Endodermal cell (in vitro differentiated cells): ENCODE measurements at regions not wholly inside any gene's neighbourhood (a gene's known extent, or its start where the extent isn't known, plus 50 kb on each side); places are given as distances from the start of the nearest gene placed in this dataset.

Source experiments
- DNase-seq: peaks from one replicate; pipeline ENCODE4 v3.0.0-alpha.2; 2017
- H3K27ac ChIP-seq: 2 replicates; pipeline ENCODE4 v1.5.1; 2013; ENCODE audit warnings: mild to moderate bottlenecking, low read depth, low read length, moderate library complexity
- H3K27me3 ChIP-seq: 2 replicates; pipeline ENCODE4 v1.6.1; 2013; ENCODE audit warnings: mild to moderate bottlenecking, low read length, moderate library complexity; ENCODE audit not compliant: insufficient read depth, control insufficient read depth, poor library complexity, severe bottlenecking
- H3K36me3 ChIP-seq: 2 replicates; pipeline ENCODE4 v1.7.0; 2013; ENCODE audit warnings: mild to moderate bottlenecking, low read length, moderate library complexity; ENCODE audit not compliant: control insufficient read depth, insufficient read depth
- H3K4me1 ChIP-seq: one replicate; pipeline ENCODE4 v1.7.0; 2013; ENCODE audit warnings: low read length; ENCODE audit not compliant: control insufficient read depth, insufficient read depth
- H3K4me3 ChIP-seq: 2 replicates; pipeline ENCODE4 v1.5.1; 2013; ENCODE audit warnings: mild to moderate bottlenecking, low read length, moderate library complexity
- H3K9ac ChIP-seq: 2 replicates; pipeline ENCODE4 v1.6.1; 2013; ENCODE audit warnings: mild to moderate bottlenecking, low read length, moderate library complexity; ENCODE audit not compliant: poor library complexity, severe bottlenecking; ENCODE audit errors: extremely low read depth
- H3K9me3 ChIP-seq: 2 replicates; pipeline ENCODE4 v1.6.1; 2013; ENCODE audit warnings: mild to moderate bottlenecking, low read length, moderate library complexity; ENCODE audit not compliant: control insufficient read depth
- H3K27ac Mint-ChIP-seq: 2 replicates; pipeline ENCODE4 v1.8.0; 2020; ENCODE audit warnings: mixed read lengths
- H3K27me3 Mint-ChIP-seq: 2 replicates; pipeline ENCODE4 v1.8.0; 2021; ENCODE audit warnings: mild to moderate bottlenecking, mixed read lengths; ENCODE audit not compliant: insufficient read depth
- H3K36me3 Mint-ChIP-seq: 2 replicates; pipeline ENCODE4 v1.8.0; 2020; ENCODE audit warnings: low read depth, mixed read lengths
- H3K4me1 Mint-ChIP-seq: 2 replicates; pipeline ENCODE4 v1.8.0; 2020; ENCODE audit warnings: mixed read lengths
- H3K4me3 Mint-ChIP-seq: 2 replicates; pipeline ENCODE4 v1.8.0; 2020; ENCODE audit warnings: mild to moderate bottlenecking, moderate library complexity, mixed read lengths
- H3K9me3 Mint-ChIP-seq: 2 replicates; pipeline ENCODE4 v1.8.0; 2020; ENCODE audit warnings: mild to moderate bottlenecking, mixed read lengths
- CTCF ChIP-seq: fragments of 200-600 bp; sonication (generic); conservative IDR thresholded peaks from 2 replicates; pipeline ENCODE4 v1.5.0; 2021; ENCODE audit warnings: antibody characterized with exemption, mild to moderate bottlenecking
- WGBS, 2 experiments: methylation state at CpG; one replicate each; pipeline versions ENCODE4 v1.1.5 to v1.1.7; 2013; ENCODE audit warnings: missing lambda C conversion rate in 2 of 2, mixed read lengths in 1 of 2; ENCODE audit not compliant: insufficient coverage in 1 of 2, insufficient read length in 1 of 2; 5-methylcytosine and 5-hydroxymethylcytosine counted together

GRCh38 chr2:206388698-206389097, 54.6 kb upstream of the ADAM23 start:
- Mint-ChIP-seq H3K27ac (no peak overlapping the region), H3K4me3 (no peak overlapping the region), H3K4me1 (peaks cover 3% of the 10 kb centered on the region), H3K9me3 (peaks cover 21% of the 10 kb centered on the region), H3K27me3 (no peaks in the 10 kb centered on the region), H3K36me3 (no peaks in the 10 kb centered on the region)
- Histone ChIP-seq H3K4me1 (peaks cover 6% of the 10 kb centered on the region), H3K27ac (no peak overlapping the region), H3K27me3 (no peaks in the 10 kb centered on the region), H3K36me3 (no peaks in the 10 kb centered on the region), H3K9me3 (peaks cover 32% of the 10 kb centered on the region), H3K9ac (no peak overlapping the region), H3K4me3 (no peak overlapping the region)
- TF ChIP-seq CTCF, result no peak
- DNase-seq, result no peak

- WGBS, 2 experiments, result 50% methylated on average over 2 of the region's 2 CpGs; no CpG with 5 or more reads in 1 of the 2 experiments
- peaks cover 6% of the 10 kb centered on the region for H3K4me1 ChIP-seq
These were observed 54.2 kb upstream of the ADAM23 start for GRCh38 chr2:206389164-206389563.

GRCh38 chr2:206390181-206390580, 53.2 kb upstream of the ADAM23 start:
- H3K27ac Mint-ChIP-seq, result no peak overlapping the region
- DNase-seq, result no peak
- H3K4me1 Mint-ChIP-seq, result peaks cover 3% of the 10 kb centered on the region
- Histone ChIP-seq H3K4me3 (no peak overlapping the region), H3K36me3 (no peaks in the 10 kb centered on the region), H3K27ac (no peak overlapping the region), H3K27me3 (no peaks in the 10 kb centered on the region), H3K4me1 (peaks cover 6% of the 10 kb centered on the region), H3K9me3 (peaks cover 35% of the 10 kb centered on the region), H3K9ac (no peak overlapping the region)
- no peak overlapping the region for H3K4me3 Mint-ChIP-seq
- no peak for TF ChIP-seq CTCF
- WGBS, 2 experiments, result 91% methylated on average over 2 of the region's 2 CpGs; no CpG with 5 or more reads in 1 of the 2 experiments
- H3K9me3 Mint-ChIP-seq, result peaks cover 28% of the 10 kb centered on the region
- H3K36me3 Mint-ChIP-seq, result peaks cover 4% of the 10 kb centered on the region
- no peaks in the 10 kb centered on the region for H3K27me3 Mint-ChIP-seq

More at GRCh38 chr2:206389164-206389563, 54.2 kb upstream of the ADAM23 start:
- Histone ChIP-seq H3K9me3 (peaks cover 32% of the 10 kb centered on the region), H3K27me3 (no peaks in the 10 kb centered on the region), H3K4me3 (no peak overlapping the region), H3K9ac (no peak overlapping the region), H3K36me3 (no peaks in the 10 kb centered on the region), H3K27ac (no peak overlapping the region)
- TF ChIP-seq CTCF, result no peak
- DNase-seq, result no peak
- H3K4me1 Mint-ChIP-seq, result peaks cover 3% of the 10 kb centered on the region
- no peaks in the 10 kb centered on the region for H3K27me3 Mint-ChIP-seq
- no peaks in the 10 kb centered on the region for H3K36me3 Mint-ChIP-seq
- H3K27ac Mint-ChIP-seq, result no peak overlapping the region
- H3K4me3 Mint-ChIP-seq, result no peak overlapping the region
- peaks cover 24% of the 10 kb centered on the region for H3K9me3 Mint-ChIP-seq
